NCI-H2227 treated with DMSO at 0.1 percent for 48 hours (cell line): ENCODE measurements at regions not wholly inside any gene's neighbourhood (a gene's known extent, or its start where the extent isn't known, plus 50 kb on each side); places are given as distances from the start of the nearest gene placed in this dataset.
A peak's percentile ranks its signal among the peaks of the same experiment; 100 is the strongest.

Experiments
- DNase-seq: peaks from one replicate; lab custom pipeline; 2025; lab: John Stamatoyannopoulos, UW

- peak; percentile 33 for DNase-seq
Observed at GRCh38 chr1:94591823-94592570, 50.4 kb upstream of the F3 start.
